NCI-H345 treated with DMSO at 0.1 percent for 48 hours (cell line): ENCODE measurements at regions not wholly inside any gene's neighbourhood (a gene's known extent, or its start where the extent isn't known, plus 50 kb on each side); places are given as distances from the start of the nearest gene placed in this dataset.
"Not testable (repeated sequence)": the region's sequence is repeated elsewhere in the genome, so short reads cannot be mapped to it uniquely, and the experiment has no call there.

Experiments
- DNase-seq: peaks from one replicate; lab custom pipeline; 2025; ENCODE audit not compliant: unreplicated experiment; lab: John Stamatoyannopoulos, UW

DNA sequence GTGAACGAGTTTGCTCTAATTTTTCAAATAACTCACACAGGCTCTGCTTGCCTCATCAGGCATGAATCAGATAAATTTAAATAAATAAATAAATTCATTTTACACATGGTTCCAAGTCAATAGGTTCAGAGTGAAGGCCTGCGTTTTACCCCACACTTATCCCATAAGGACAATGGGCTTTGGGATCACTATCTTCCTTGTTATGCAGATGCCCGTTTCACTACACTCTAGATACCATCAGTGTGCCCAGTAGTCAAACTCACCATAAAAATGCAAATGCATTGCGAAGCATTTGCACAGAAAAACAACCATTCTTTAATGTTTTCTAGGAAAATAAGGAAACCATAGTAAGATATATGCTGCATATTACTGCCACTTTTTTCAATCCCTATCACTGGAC, 155.9 kb upstream of the CCDC196 start:
- no peak for DNase-seq

DNA sequence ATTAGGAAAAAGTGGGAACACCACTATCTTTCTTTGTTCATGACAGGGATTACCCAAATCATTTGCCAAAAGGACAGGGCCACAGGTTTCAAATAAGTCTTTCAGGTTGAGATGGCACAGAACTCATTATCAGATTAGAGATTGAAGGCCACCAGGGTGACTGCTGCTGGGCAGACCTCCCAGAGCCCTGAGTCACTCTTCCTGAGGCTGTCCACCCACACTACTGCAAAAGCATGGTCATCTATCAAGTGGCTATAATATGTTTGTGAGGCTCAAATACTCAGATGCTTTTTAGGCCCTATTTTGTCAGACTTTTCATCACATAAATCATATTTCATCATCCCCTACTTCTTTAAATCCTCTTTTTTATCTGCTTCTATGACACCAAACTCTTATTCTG, 155.3 kb upstream of the CCDC196 start:
- DNase-seq = no peak

- not testable (repeated sequence) for DNase-seq
These were observed 152.9 kb upstream of the CCDC196 start for GRCh38 chr14:66333293-66333692.

GRCh38 chr14:66341239-66341638, 144.9 kb upstream of the CCDC196 start:
- DNase-seq = no peak

GRCh38 chr14:66345986-66346385, 140.2 kb upstream of the CCDC196 start:
- no peak for DNase-seq

- DNase-seq = no peak
These were observed 134.9 kb upstream of the CCDC196 start for GRCh38 chr14:66351310-66351709.

DNA sequence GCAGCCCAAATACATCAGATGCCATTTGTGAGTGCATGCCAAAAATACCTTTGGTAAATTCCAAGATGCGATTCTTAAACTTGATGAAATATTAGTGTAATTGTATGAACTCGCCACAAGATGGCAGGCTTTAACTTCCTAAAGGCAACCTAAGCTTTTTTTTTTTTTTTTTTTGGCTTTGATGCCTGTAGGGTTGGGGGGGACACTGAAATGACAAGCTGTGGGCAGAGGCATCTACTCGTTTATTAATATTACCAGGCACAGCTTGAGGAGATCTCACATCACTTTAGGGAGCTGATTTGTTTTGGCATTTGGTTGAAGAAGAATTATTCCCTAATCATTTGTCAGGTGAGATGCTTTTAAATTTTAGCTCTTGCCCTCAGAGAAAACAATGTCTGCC, 126.7 kb upstream of the CCDC196 start:
- peak; percentile 76 for DNase-seq

DNA sequence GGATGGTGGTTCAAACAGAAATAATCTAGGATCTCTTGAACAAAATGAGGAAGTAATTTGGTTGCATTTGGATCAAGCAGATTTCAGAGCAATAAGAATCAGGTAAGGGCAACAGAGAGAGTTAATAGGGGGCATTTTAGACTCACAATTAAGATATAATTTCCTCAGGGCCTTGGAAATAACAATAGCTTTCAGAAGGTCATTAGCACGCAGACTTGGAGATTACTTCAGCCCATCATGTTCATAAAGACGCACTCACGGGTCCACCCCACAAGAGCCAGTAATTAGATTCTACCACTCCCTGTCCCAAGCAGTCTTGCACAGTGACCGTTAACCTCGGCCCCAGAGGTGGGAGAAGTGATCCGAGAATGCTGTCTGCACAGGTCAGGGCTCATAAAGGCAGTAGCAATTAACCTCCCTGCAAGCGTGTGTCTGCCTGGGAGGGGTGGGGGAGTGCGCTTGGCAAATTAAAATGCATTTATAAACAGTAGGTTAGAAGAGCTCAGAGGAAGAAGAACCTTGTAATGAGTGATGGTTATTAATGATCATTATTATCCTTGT, 125.7 kb upstream of the CCDC196 start:
- DNase-seq = no peak

DNA sequence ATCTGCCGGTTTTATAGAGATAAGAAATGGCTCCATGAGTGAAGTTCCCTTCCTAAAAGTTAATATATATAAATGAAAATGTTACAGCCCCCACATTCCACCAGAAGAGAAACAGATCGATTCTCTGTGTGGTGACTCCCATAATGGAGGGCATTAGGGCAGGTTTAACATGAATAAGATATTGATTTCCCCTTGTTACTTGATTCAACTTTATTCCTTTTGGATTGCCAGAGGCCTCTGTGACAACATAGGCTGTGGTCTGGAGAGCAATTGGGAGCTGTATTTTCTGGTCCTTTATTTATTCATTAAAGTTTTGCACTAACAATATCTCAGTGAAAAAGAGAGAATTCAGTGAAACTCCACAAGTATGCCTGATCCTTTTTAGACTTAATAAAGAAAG, 125.2 kb upstream of the CCDC196 start:
- DNase-seq = no peak

GRCh38 chr14:66365388-66365787, 120.8 kb upstream of the CCDC196 start:
- no peak for DNase-seq

- DNase-seq = no peak
These were observed 116.9 kb upstream of the CCDC196 start for GRCh38 chr14:66369157-66369697.

- no peak for DNase-seq
These were observed 114.4 kb upstream of the CCDC196 start for GRCh38 chr14:66371776-66372175.

GRCh38 chr14:66375046-66375964, 110.9 kb upstream of the CCDC196 start:
- DNase-seq = no peak

GRCh38 chr14:66377574-66377973, 108.6 kb upstream of the CCDC196 start:
- no peak for DNase-seq

DNA sequence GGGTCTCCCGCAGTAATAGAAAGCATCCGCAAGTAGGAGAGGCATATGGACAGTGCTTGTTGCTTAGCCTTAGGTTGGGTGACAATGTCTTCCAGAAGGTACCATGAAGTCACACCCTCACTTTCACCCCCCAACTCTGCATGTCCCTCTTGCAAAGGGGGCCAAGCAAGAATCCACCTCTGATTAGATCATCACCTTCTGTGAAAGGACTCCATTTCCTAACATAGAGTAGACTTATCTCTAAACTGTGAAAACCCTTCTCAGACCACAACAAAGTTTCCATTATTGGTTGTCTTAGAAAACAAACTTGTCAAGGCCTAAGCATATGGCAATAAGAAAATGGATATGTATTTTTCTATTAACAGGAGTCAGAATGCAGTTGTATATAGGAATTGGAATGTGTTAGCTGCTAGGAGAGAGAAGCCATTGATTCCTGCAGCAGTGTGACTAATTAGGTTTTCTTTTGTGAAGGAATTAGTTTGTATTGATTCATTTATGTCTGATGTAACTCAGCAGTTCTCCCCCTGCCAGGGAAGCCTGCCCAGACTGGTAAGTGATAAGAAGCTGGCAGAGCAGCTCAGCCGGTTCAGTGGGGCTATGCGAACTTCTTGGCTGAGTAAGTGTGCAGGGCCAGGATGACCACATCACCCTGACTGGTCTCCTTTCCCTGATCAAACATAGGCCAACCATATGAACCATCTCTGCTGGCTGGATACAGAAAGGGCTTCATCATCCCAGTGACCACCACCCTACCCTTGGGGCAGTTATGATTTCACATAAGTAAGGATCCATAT, 107.3 kb upstream of the CCDC196 start:
- DNase-seq = no peak

DNA sequence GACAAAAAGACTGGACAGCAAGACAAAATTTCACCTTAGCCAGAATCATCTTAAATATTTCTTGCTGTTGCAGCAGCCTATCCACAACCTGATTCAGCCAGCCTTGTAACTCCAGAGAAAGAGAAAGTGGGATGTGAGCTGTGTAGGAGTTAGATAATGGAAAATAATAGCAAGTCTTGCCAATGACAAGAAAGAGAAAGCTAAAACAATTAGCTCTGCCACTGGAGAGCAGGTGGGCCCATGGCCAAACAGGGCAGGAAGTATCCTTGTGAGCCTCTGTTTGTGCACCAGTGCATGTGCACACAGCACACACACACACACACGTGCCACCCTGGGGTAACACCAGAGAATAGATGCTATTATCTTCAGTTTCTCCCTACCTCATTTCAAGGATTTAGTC, 106.0 kb upstream of the CCDC196 start:
- DNase-seq = no peak

DNA sequence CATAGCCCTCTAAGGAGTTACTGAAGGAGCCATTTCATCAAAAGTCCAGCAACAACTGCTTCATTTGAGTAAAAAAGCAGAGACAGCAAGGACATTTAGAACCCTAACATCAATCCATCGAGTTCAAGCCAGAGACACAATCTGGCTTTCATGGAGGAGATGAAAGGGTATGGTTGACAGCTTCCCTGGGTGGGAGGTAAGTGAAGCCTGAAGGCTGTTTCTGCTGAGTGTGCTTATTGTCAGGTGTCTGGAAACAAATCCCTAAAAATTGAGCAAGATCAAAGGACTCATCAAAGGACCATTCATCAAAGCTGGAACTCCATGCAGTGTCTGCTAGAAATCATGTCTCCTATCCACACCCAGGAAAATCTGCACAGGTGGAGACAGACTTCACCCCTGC, 104.4 kb upstream of the CCDC196 start:
- DNase-seq = no peak

DNA sequence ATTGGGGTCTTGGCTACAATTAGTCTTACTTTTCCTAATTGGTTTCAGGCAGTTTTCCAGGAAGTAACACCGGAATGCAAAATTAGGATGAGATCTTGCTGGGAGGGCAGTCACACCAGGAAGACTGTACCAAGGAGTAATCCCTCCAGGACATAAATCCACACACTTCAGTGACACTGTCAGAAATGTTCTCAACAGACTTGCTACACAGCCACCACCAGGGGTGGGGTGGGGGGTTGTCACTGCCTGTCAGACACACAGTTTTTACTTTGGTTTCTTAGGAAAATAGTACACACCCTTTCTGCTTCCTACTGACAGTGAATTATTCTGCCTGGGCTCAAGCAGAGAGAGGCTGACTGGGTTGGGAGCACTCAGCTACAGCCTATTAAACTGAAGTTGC, 102.9 kb upstream of the CCDC196 start:
- DNase-seq = no peak

GRCh38 chr14:66383771-66384170, 102.4 kb upstream of the CCDC196 start:
- DNase-seq = no peak

DNA sequence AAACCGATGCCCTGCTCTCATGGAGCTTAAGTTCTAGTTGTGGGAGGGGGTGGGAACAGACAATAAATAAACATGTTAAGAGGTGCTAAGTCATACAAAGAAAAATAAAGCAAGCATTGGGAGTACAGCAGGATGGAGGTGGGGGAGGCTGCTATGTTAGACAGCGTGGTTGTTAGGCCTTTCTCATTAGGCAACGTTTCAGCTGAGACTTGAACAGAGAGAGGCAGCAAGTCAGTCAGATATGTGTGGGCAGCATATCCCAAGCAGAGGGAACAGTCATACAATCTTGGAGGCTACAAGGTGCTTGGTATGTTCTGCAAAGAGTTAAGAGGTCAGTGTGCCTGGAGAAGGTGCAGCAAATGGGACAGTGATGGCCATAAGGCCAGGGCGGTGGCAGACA, 97.7 kb upstream of the CCDC196 start:
- no peak for DNase-seq

- no peak for DNase-seq
These were observed 96.7 kb upstream of the CCDC196 start for GRCh38 chr14:66389481-66389880.

GRCh38 chr14:66395300-66395699, 90.9 kb upstream of the CCDC196 start:
- DNase-seq = no peak
